GM12878 (cell line): ENCODE measurements at regions not wholly inside any gene's neighbourhood (a gene's known extent, or its start where the extent isn't known, plus 50 kb on each side); places are given as distances from the start of the nearest gene placed in this dataset.

Experiments
- ATAC-seq: fragments of 200-7000 bp; cut with Tn5 transposase; 3 replicates; pipeline ENCODE4 v1.9.1; 2020; ENCODE audit warnings: mild to moderate bottlenecking, moderate library complexity
- BruUV-seq: library from RNA; stranded (reverse); fragments of 400-500 nt; replicated peaks from 2 replicates; lab custom pipeline; 2021; lab: Mats Ljungman, UMichigan
- CTCF ChIA-PET: fragments of 300-600 bp; sonication (Branson Sonifier 250); formaldehyde crosslinking; extraction: SDS; loops from one replicate; lab custom pipeline; 2021; ENCODE audit warnings: inconsistent platforms; lab: Yijun Ruan, JAX
- POLR2A ChIA-PET: fragments of 350-600 bp; formaldehyde crosslinking; extraction: SDS; loops from one replicate; lab custom pipeline; 2021; ENCODE audit warnings: inconsistent platforms; lab: Charles Lee
- RAD21 ChIA-PET: fragments of 300-600 bp; sonication (Branson Sonifier 250); formaldehyde crosslinking; loops from one replicate; lab custom pipeline; 2023; ENCODE audit warnings: antibody characterized with exemption; ENCODE audit not compliant: unreplicated experiment; lab: Charles Lee
- SMC1A ChIA-PET: fragments of 300-600 bp; sonication (Branson Sonifier 250); formaldehyde crosslinking; loops from one replicate; lab custom pipeline; 2023; ENCODE audit not compliant: unreplicated experiment, uncharacterized antibody; lab: Charles Lee
- DNase-seq: peaks from one replicate; pipeline ENCODE4 v3.0.0-alpha.2; 2011; ENCODE audit warnings: low read depth, low spot score
- FAIRE-seq: peaks from 3 replicates; lab custom pipeline; 2011; peaks lifted over from hg19 to GRCh38; lab: Jason Lieb, UNC
- H2AFZ ChIP-seq: 2 replicates; pipeline ENCODE4 v1.6.0; 2011; ENCODE audit warnings: low read depth, low read length, control low read depth; ENCODE audit not compliant: control insufficient read depth
- H3K27ac ChIP-seq: 2 replicates; pipeline ENCODE4 v1.5.1; 2011; ENCODE audit warnings: control low read depth; ENCODE audit not compliant: control insufficient read depth, insufficient read depth
- H3K27me3 ChIP-seq, 2 experiments: replicated peaks in 1 of 2; 2 replicates each; pipeline versions ENCODE4 v1.6.0 to v1.6.1; 2011; ENCODE audit warnings: low read length in 1 of 2; ENCODE audit not compliant: control insufficient read depth in 2 of 2, insufficient read depth in 2 of 2
- H3K36me3 ChIP-seq, 2 experiments: 2 replicates each; pipeline ENCODE4 v1.5.1; 2011; ENCODE audit warnings: low read length in 1 of 2; ENCODE audit not compliant: control insufficient read depth in 2 of 2, insufficient read depth in 2 of 2
- H3K4me1 ChIP-seq: 2 replicates; pipeline ENCODE4 v1.6.1; 2011; ENCODE audit warnings: mild to moderate bottlenecking, low read length, moderate library complexity, mixed read lengths; ENCODE audit not compliant: control insufficient read depth, insufficient read depth
- H3K4me2 ChIP-seq: 2 replicates; pipeline ENCODE4 v1.6.0; 2011; ENCODE audit warnings: control low read depth; ENCODE audit not compliant: control insufficient read depth, insufficient read depth
- H3K4me3 ChIP-seq: fragments of 200-600 bp; sonication (generic); 2 replicates; pipeline ENCODE4 v1.5.1; 2016
- H3K79me2 ChIP-seq: 2 replicates; pipeline ENCODE4 v1.6.0; 2011; ENCODE audit warnings: low read length; ENCODE audit not compliant: control insufficient read depth, insufficient read depth
- H3K9ac ChIP-seq: 2 replicates; pipeline ENCODE4 v1.8.0; 2011; ENCODE audit warnings: low read length, control low read depth, mixed read lengths; ENCODE audit not compliant: control insufficient read depth, insufficient read depth
- H3K9me3 ChIP-seq: replicated peaks from 3 replicates; pipeline ENCODE4 v1.5.1; 2011; ENCODE audit warnings: mild to moderate bottlenecking, low read length; ENCODE audit not compliant: control insufficient read depth, insufficient read depth
- H4K20me1 ChIP-seq: 2 replicates; pipeline ENCODE4 v1.6.0; 2011; ENCODE audit not compliant: control insufficient read depth, insufficient read depth
- ATF3 ChIP-seq: IDR thresholded peaks from 2 replicates; pipeline ENCODE4 v1.6.1; 2011; ENCODE audit warnings: low read depth, mild to moderate bottlenecking, low read length, moderate library complexity, borderline replicate concordance; ENCODE audit errors: extremely low read depth
- FOS ChIP-seq: IDR thresholded peaks from 3 replicates; pipeline ENCODE4 v1.6.1; 2011; ENCODE audit warnings: borderline replicate concordance; ENCODE audit not compliant: insufficient read length; ENCODE audit errors: extremely low read depth
- HSF1 ChIP-seq: fragments of 150-350 bp; IDR thresholded peaks from 2 replicates; pipeline ENCODE4 v1.6.1; 2014; ENCODE audit warnings: mild to moderate bottlenecking, low read depth, low read length
- MAX ChIP-seq: IDR thresholded peaks from 2 replicates; pipeline ENCODE4 v1.6.1; 2012; ENCODE audit warnings: low read depth, low read length, improper control_type of control experiment
- MYB ChIP-seq: fragments of 150-350 bp; IDR thresholded peaks from 2 replicates; pipeline ENCODE4 v1.6.1; 2014; ENCODE audit warnings: mild to moderate bottlenecking, low read depth, low read length, borderline replicate concordance
- POLR2AphosphoS2 ChIP-seq: IDR thresholded peaks from 2 replicates; pipeline ENCODE4 v1.6.1; 2011; ENCODE audit warnings: low read depth, mild to moderate bottlenecking, low read length, improper control_type of control experiment, moderate library complexity
- SRF ChIP-seq, 2 experiments: IDR thresholded peaks; 2 replicates each; pipeline ENCODE4 v1.6.1; 2011; ENCODE audit warnings: low read depth in 2 of 2, low read length in 2 of 2, mild to moderate bottlenecking in 1 of 2, moderate library complexity in 1 of 2
- TCF12 ChIP-seq: IDR thresholded peaks from 2 replicates; pipeline ENCODE4 v1.6.1; 2011; ENCODE audit warnings: low read depth, mild to moderate bottlenecking, low read length
- USF2 ChIP-seq: IDR thresholded peaks from 2 replicates; pipeline ENCODE4 v1.6.1; 2011; ENCODE audit warnings: low read depth, low read length, improper control_type of control experiment, borderline replicate concordance
- ZNF274 ChIP-seq: IDR thresholded peaks from one replicate; pipeline ENCODE4 v1.8.0; 2011; ENCODE audit not compliant: insufficient read length, insufficient read depth
- WGBS: methylation state at CpG from one replicate; pipeline ENCODE4 v1.1.6; 2016; ENCODE audit warnings: low lambda C conversion rate; ENCODE audit not compliant: insufficient replicate concordance, insufficient coverage; ENCODE audit errors: missing lambda C conversion rate; 5-methylcytosine and 5-hydroxymethylcytosine counted together
- in situ Hi-C: fragments of 300-500 bp; cut with MboI; formaldehyde crosslinking; loops from 9 replicates; pipeline ENCODE4 v1.14.3; 2018; ENCODE audit warnings: mixed read lengths
- intact Hi-C: fragments of 100-400 bp; cut with micrococcal nuclease; formaldehyde crosslinking; loops from one replicate; pipeline ENCODE4 v1.14.2; 2022; ENCODE audit not compliant: unreplicated experiment

GRCh38 chr2:160680974-160681373 is 187.4 kb upstream of the RBMS1 start:
- Histone ChIP-seq H3K79me2 (no peaks in the 10 kb centered on the region), H3K9me3 (no peaks in the 10 kb centered on the region), H3K27ac (no peak overlapping the region), H3K27me3 (no peaks in the 10 kb centered on the region), H2AFZ (no peak overlapping the region), H3K36me3 (no peaks in the 10 kb centered on the region), H3K4me1 (no peaks in the 10 kb centered on the region), H3K4me3 (no peak overlapping the region), H4K20me1 (no peaks in the 10 kb centered on the region), H3K9ac (no peak overlapping the region), H3K4me2 (no peak overlapping the region)
- TF ChIP-seq MYB (no peak), USF2 (no peak)
- intact Hi-C loops (no loop called here), in situ Hi-C loops (no loop called here)
- WGBS, result 29% methylated on average over 2 of the region's 2 CpGs
- ATAC-seq, result no peak
- ChIA-PET POLR2A (interaction anchor here (0.7 kb wide), 1 partner anchor 12 kb away, joined by 3 read pairs; no protein-coding TSS in a partner anchor), RAD21 (no interaction called here), SMC1A (interaction anchor here (1.0 to 1.6 kb wide), 2 partner anchors 11 to 325 kb away, joined by 3 to 4 read pairs; no protein-coding TSS in a partner anchor), CTCF (no interaction called here)
- no peak for FAIRE-seq
- no TSS peak for BruUV-seq
- DNase-seq, result no peak

- CTCF ChIA-PET, result interaction anchor here (0.7 kb wide), 1 partner anchor 373 kb away, joined by 3 read pairs; no protein-coding TSS in a partner anchor
- H2AFZ ChIP-seq, result no peak overlapping the region
- intact Hi-C loops, result no loop called here
- no peak overlapping the region for H3K27ac ChIP-seq
- 0% methylated on average over 3 of the region's 3 CpGs for WGBS
- RAD21 ChIA-PET, result no interaction called here
- H3K9me3 ChIP-seq, result no peaks in the 10 kb centered on the region
- H3K4me2 ChIP-seq, result no peak overlapping the region
- H3K36me3 ChIP-seq, result no peaks in the 10 kb centered on the region
- no peaks in the 10 kb centered on the region for H4K20me1 ChIP-seq
- SMC1A ChIA-PET, result interaction anchor here (0.6 kb wide), 2 partner anchors 142 to 1161 kb away, joined by 3 read pairs; no protein-coding TSS in a partner anchor
- FAIRE-seq (no peak), ATAC-seq (no peak), DNase-seq (no peak)
- no TSS peak for BruUV-seq
- no peak overlapping the region for H3K9ac ChIP-seq
- H3K27me3 ChIP-seq, result no peaks in the 10 kb centered on the region
- H3K79me2 ChIP-seq, result no peaks in the 10 kb centered on the region
- H3K4me3 ChIP-seq, result no peak overlapping the region
- POLR2A ChIA-PET, result no interaction called here
- in situ Hi-C loops, result no loop called here
- no peaks in the 10 kb centered on the region for H3K4me1 ChIP-seq
- TF ChIP-seq SRF (IDR thresholded peaks at IDR 0.05; ENCODE audit: low read depth in 2 of 2, low read length in 2 of 2) (no peak), HSF1 (no peak), POLR2AphosphoS2 (no peak), FOS (no peak), ATF3 (no peak), TCF12 (no peak), MAX (no peak), ZNF274 (no peak)
These were observed 189.6 kb upstream of the RBMS1 start for GRCh38 chr2:160683206-160683605.
